VCaP (cell line): ENCODE measurements at regions not wholly inside any gene's neighbourhood (a gene's known extent, or its start where the extent isn't known, plus 50 kb on each side); places are given as distances from the start of the nearest gene placed in this dataset.

Source experiments
- H3K27ac ChIP-seq: fragments of 450-650 bp; 2 replicates; pipeline ENCODE4 v1.5.1; 2017
- TF ChIP-seq, protein P1 (sequence below): fragments of 450-650 bp; conservative IDR thresholded peaks from 2 replicates; pipeline ENCODE4 v1.5.1; 2017; ENCODE audit warnings: mild to moderate bottlenecking, moderate library complexity

DNA sequence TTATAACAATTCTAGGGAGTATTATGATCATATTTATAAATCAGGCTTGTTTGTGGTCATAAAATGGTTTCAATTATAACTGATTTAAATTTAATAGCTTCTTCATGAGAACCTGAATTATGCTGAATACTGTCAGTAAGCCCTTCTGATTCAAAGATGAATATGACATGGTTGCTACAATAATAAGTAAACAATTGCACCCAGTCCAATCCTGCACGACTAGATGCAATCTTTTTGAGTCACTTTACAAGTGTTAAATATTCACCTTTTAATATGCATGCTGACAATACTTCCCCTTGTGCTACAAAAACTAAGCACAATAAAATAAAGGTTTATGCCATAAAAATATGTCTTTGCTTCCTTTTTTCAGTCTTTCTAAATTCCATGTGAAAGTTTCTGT is 325.2 kb downstream of the KCNJ3 start:
- TF ChIP-seq, protein P1, sequence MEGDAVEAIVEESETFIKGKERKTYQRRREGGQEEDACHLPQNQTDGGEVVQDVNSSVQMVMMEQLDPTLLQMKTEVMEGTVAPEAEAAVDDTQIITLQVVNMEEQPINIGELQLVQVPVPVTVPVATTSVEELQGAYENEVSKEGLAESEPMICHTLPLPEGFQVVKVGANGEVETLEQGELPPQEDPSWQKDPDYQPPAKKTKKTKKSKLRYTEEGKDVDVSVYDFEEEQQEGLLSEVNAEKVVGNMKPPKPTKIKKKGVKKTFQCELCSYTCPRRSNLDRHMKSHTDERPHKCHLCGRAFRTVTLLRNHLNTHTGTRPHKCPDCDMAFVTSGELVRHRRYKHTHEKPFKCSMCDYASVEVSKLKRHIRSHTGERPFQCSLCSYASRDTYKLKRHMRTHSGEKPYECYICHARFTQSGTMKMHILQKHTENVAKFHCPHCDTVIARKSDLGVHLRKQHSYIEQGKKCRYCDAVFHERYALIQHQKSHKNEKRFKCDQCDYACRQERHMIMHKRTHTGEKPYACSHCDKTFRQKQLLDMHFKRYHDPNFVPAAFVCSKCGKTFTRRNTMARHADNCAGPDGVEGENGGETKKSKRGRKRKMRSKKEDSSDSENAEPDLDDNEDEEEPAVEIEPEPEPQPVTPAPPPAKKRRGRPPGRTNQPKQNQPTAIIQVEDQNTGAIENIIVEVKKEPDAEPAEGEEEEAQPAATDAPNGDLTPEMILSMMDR: no peak

GRCh38 chr2:155022531-155022930 is 324.0 kb downstream of the KCNJ3 start:
- H3K27ac ChIP-seq: no peak overlapping the region
- TF ChIP-seq, protein P1: no peak

More for the DNA sequence above, 325.2 kb downstream of the KCNJ3 start:
- no peak overlapping the region for H3K27ac ChIP-seq

DNA sequence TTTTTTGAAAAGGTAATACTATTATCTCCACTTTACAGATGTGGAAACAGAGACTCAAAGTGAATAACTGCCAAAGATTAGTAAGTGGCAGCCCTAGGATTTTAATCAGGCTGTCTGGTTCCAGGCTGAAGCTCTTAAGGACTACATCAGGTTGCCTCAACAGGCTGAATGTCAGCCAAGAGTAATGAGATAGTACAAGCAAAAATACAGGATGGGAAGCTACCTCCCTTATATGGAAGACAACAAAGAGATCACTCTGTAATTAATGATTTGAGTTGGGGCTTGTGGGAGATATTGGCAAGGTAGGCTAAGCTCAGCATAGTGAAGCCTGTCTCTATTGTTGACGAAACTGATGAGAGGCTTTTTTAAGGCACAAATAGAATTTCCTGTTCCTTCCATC is 323.1 kb downstream of the KCNJ3 start:
- TF ChIP-seq, protein P1: no peak
- H3K27ac ChIP-seq: no peak overlapping the region

DNA sequence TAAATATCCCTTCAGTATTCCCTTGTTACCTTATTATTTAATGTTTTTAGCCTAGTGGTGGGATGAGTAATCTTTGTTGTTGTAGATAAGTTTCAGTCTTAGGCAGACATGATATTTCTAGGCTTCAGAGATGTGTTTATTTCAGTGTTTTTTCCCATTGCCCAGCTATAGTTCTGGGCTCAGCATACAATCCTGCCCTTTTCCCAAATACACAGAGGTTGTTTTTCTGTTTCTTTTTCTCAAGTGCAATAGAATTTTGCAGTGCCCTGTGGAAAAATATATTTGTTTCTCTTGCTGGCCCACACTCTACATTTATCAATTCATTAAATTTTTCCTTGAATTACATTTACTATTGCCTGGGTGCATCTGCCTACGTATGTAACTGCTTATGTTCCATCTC is 321.8 kb downstream of the KCNJ3 start:
- H3K27ac ChIP-seq: no peak overlapping the region
- TF ChIP-seq, protein P1: no peak

GRCh38 chr2:155010925-155011324 is 312.4 kb downstream of the KCNJ3 start:
- no peak overlapping the region for H3K27ac ChIP-seq
- TF ChIP-seq, protein P1: no peak

GRCh38 chr2:154995361-154995760 is 296.9 kb downstream of the KCNJ3 start:
- H3K27ac ChIP-seq: no peak overlapping the region
- TF ChIP-seq, protein P1: no peak

- H3K27ac ChIP-seq: no peak overlapping the region
- TF ChIP-seq, protein P1: no peak
These were observed 294.3 kb downstream of the KCNJ3 start for GRCh38 chr2:154992826-154993225.

DNA sequence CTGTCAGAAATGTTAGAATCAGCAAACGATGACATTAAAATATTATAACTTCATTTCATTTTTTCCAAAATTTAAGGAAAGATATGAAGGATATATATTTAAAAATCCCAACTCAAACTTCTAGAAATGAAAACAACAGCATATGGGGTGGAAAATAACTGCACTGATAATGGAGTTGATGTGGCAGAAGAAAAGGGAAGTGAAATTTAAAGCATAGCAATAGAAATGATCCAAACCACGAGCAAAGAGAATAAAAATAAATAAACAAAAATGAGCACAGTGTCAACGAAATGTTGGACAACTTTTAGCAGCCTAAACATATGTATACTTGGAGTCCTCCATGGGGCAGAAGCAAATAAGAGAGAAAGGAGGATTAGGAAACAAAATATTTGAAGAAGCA is 280.2 kb downstream of the KCNJ3 start:
- TF ChIP-seq, protein P1: no peak
- no peak overlapping the region for H3K27ac ChIP-seq
